ENCODE measurements at regions not wholly inside any gene's neighbourhood (a gene's known extent, or its start where the extent isn't known, plus 50 kb on each side); places are given as distances from the start of the nearest gene placed in this dataset.

DNA sequence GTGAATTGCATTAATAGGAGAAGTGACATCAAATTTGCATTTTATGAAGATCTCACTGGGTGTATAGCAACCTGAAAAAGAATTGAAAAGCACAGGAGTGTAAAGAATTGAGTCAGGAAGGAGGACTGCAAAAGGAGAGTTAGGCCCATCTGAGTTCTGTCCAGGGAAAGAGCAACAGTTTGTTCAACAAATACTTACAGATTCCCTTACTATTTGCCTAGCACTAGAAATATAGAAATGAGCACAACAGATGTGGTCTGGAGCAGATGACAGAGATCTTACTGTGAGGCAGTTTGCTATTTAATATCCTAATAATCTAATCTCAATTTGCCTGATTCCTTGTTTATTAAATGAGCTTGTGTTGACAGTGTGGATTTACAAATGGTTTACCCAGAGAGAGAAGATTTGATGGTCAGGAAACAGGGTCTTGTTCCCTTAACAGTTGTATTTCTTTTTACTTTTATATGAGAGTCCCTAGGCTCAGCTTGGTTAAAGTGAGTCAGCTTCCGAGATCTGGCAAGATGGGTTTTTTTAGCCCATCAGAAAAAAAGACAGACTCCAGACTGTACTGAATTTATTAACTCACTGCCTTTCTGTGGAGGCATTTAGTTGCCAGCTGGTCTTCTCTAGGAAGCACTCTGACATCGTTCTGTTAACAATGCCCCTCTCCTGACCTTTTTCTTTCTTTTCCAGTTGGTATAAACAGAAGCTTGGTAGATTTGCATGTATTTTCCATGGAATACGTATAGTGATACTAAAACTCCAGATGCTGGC is 229.7 kb downstream of the TTC6 start:
- no peak for TF ChIP-seq L3MBTL2 (conservative IDR thresholded peaks at IDR 0.05)
- TF ChIP-seq SUZ12 (IDR thresholded peaks at IDR 0.05) = no peak
- no peak for TF ChIP-seq FOXA1 (IDR thresholded peaks at IDR 0.05)
- no peak for TF ChIP-seq ELF4 (IDR thresholded peaks at IDR 0.05)

Data from HEK293T (cell line).